ENCODE measurements at regions not wholly inside any gene's neighbourhood (a gene's known extent, or its start where the extent isn't known, plus 50 kb on each side); places are given as distances from the start of the nearest gene placed in this dataset.

DNA sequence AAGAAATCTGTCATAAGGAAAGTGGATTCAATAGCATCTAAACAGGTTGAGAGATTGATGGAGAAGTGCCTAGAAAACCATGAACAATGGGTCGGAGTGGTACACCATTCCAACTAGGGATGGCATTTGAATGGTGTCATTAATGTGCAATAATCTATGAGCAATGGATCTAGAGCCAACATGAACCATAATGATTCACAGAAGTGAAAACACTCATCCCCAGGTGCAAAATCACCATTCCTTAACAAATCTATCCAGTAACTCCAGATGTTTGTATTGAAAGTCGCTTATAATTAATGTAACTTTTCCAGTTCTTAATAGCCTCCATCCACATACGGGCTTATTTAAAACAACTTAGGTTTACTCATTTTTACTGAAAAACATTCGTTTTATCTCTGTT lies 201.3 kb upstream of the ADGRL4 start:
- no peak overlapping the region for H3K4me3 ChIP-seq (ENCODE audit: low read length in 3 of 3)
- intact Hi-C loops (cut with DNase I) = no loop called here

DNA sequence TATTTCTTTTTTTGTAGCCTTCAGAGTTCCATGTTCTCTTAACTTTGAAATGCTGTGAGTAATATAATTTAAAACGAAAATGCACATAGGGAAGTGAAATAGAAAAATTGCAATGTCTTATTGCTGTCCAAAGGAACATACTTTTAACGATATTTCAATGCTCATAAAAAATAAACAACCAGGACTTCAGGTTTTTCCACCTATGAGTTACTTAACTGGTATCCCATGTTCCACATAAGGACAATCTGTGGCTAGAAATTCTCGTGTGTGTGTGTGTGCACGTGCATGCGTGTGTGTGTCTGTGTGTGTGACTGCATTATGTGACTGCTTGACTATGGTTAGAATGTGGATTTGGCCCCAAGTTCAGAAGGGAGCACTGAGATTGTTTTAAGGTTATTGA lies 200.8 kb upstream of the ADGRL4 start:
- intact Hi-C loops (cut with DNase I) = no loop called here
- no peak overlapping the region for H3K4me3 ChIP-seq (ENCODE audit: low read length in 3 of 3)
- no peak overlapping the region for H3K9ac ChIP-seq (ENCODE audit: low read length in 3 of 3)
- H3K27ac ChIP-seq (ENCODE audit: low read depth in 2 of 2, low read length in 2 of 2) = no peak overlapping the region
- no peaks in the 10 kb centered on the region for H3K9me3 ChIP-seq (ENCODE audit: control insufficient read depth in 2 of 3, insufficient read depth in 1 of 3, low read length in 3 of 3)
- TF ChIP-seq CTCF (IDR thresholded peaks at IDR 0.05; ENCODE audit: borderline replicate concordance, extremely low read depth, insufficient read depth) = no peak
- no peaks in the 10 kb centered on the region for H3K27me3 ChIP-seq (ENCODE audit: control insufficient read depth, insufficient read depth, low read length)
- no peak for FAIRE-seq
- no peak for DNase-seq
- H3K4me1 ChIP-seq (ENCODE audit: control insufficient read depth in 2 of 3, insufficient read depth in 2 of 3, low read depth in 1 of 3, low read length in 3 of 3) = no peaks in the 10 kb centered on the region
- H3K36me3 ChIP-seq (ENCODE audit: control insufficient read depth in 2 of 3, insufficient read depth in 3 of 3, low read length in 3 of 3) = no peaks in the 10 kb centered on the region

More for the DNA sequence above, 201.3 kb upstream of the ADGRL4 start:
- FAIRE-seq (no peak), DNase-seq (no peak)
- Histone ChIP-seq H3K27ac (ENCODE audit: low read depth in 2 of 2, low read length in 2 of 2) (no peak overlapping the region), H3K9me3 (ENCODE audit: control insufficient read depth in 2 of 3, insufficient read depth in 1 of 3, low read length in 3 of 3) (no peaks in the 10 kb centered on the region), H3K9ac (ENCODE audit: low read length in 3 of 3) (no peak overlapping the region), H3K4me1 (ENCODE audit: control insufficient read depth in 2 of 3, insufficient read depth in 2 of 3, low read depth in 1 of 3, low read length in 3 of 3) (no peaks in the 10 kb centered on the region), H3K36me3 (ENCODE audit: control insufficient read depth in 2 of 3, insufficient read depth in 3 of 3, low read length in 3 of 3) (no peaks in the 10 kb centered on the region), H3K27me3 (ENCODE audit: control insufficient read depth, insufficient read depth, low read length) (no peaks in the 10 kb centered on the region)
- no peak for TF ChIP-seq CTCF (IDR thresholded peaks at IDR 0.05; ENCODE audit: borderline replicate concordance, extremely low read depth, insufficient read depth)

DNA sequence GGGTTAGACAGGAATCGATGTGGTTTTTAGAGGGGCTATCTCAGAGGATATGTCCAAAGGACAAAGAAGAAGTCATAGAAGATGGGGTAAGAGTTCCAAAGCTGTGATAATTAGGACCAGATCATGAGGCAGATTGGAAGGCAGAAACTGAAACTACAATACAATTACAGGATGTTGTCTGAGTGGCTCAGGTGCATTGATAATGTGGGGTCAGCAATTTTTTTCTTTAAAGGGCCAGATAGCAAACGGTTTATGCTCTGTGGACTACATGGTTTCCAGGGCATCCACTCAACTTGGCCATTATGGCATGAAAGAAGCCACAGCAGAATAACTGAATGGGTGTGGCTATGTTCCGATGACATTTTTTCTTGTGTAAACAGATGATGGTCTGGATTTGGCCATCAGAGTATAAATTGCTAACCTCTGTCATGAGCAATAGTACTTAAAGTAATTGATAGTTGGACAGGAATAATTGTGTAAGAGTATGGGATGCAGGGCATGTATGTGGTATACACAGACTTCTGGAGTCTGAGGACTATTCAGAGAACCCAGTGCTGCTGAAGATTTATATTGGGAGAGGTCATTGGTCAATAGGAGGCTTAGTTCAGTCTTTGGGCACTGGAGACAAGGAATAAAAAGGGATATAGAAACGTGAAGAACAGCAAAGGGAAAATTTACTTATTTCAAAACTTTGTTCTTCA lies 198.4 kb upstream of the ADGRL4 start:
- DNase-seq (no peak), FAIRE-seq (no peak)
- H3K9ac ChIP-seq (ENCODE audit: low read length in 3 of 3) = no peak overlapping the region
- H3K4me1 ChIP-seq (ENCODE audit: control insufficient read depth in 2 of 3, insufficient read depth in 2 of 3, low read depth in 1 of 3, low read length in 3 of 3) = no peaks in the 10 kb centered on the region
- H3K4me3 ChIP-seq (ENCODE audit: low read length in 3 of 3) = no peak overlapping the region
- no peaks in the 10 kb centered on the region for H3K36me3 ChIP-seq (ENCODE audit: control insufficient read depth in 2 of 3, insufficient read depth in 3 of 3, low read length in 3 of 3)
- H3K27ac ChIP-seq (ENCODE audit: low read depth in 2 of 2, low read length in 2 of 2) = no peak overlapping the region
- H3K27me3 ChIP-seq (ENCODE audit: control insufficient read depth, insufficient read depth, low read length) = no peaks in the 10 kb centered on the region
- TF ChIP-seq CTCF (IDR thresholded peaks at IDR 0.05; ENCODE audit: borderline replicate concordance, extremely low read depth, insufficient read depth) = no peak
- intact Hi-C loops (cut with DNase I) = no loop called here
- H3K9me3 ChIP-seq (ENCODE audit: control insufficient read depth in 2 of 3, insufficient read depth in 1 of 3, low read length in 3 of 3) = no peaks in the 10 kb centered on the region

DNA sequence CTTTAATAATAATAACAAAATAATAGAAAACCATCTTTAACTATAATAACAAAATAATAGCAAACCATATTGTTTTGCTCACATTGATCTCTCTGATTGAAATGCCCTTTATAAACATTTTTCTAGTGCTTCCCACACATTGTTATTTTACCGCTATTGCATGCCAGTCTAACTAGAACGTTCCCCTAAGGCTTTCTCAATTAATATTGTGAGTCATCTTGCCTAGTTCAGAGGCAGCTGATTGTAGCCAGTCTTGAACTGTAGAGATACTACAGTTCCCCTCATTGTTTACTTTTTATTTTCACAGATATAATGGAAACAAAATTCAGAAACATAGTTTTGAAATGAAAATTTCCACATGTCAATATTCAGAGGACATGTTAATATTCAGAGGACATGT lies 192.3 kb upstream of the ADGRL4 start:
- H3K9me3 ChIP-seq (ENCODE audit: control insufficient read depth in 2 of 3, insufficient read depth in 1 of 3, low read length in 3 of 3) = no peaks in the 10 kb centered on the region
- intact Hi-C loops (cut with DNase I) = loop anchor here (10.0 kb wide), 1 partner anchor 354 kb away; no protein-coding TSS in a partner anchor
- H3K27ac ChIP-seq (ENCODE audit: low read depth in 2 of 2, low read length in 2 of 2) = no peak overlapping the region
- FAIRE-seq (no peak), DNase-seq (no peak)
- no peak overlapping the region for H3K4me3 ChIP-seq (ENCODE audit: low read length in 3 of 3)
- no peaks in the 10 kb centered on the region for H3K36me3 ChIP-seq (ENCODE audit: control insufficient read depth in 2 of 3, insufficient read depth in 3 of 3, low read length in 3 of 3)
- H3K27me3 ChIP-seq (ENCODE audit: control insufficient read depth, insufficient read depth, low read length) = no peaks in the 10 kb centered on the region
- TF ChIP-seq CTCF (IDR thresholded peaks at IDR 0.05; ENCODE audit: borderline replicate concordance, extremely low read depth, insufficient read depth) = no peak
- no peak overlapping the region for H3K9ac ChIP-seq (ENCODE audit: low read length in 3 of 3)
- no peaks in the 10 kb centered on the region for H3K4me1 ChIP-seq (ENCODE audit: control insufficient read depth in 2 of 3, insufficient read depth in 2 of 3, low read depth in 1 of 3, low read length in 3 of 3)

Data from kidney (tissue), 13 donors.